ENCODE measurements at regions not wholly inside any gene's neighbourhood (a gene's known extent, or its start where the extent isn't known, plus 50 kb on each side); places are given as distances from the start of the nearest gene placed in this dataset.

- no peaks in the 10 kb centered on the region for H3K4me1 ChIP-seq (ENCODE audit: control insufficient read depth, insufficient read depth, low read length, poor library complexity, severe bottlenecking)
- H3K27ac ChIP-seq (ENCODE audit: insufficient read depth, low read length, poor library complexity, severe bottlenecking) = no peak overlapping the region
- H3K36me3 ChIP-seq (ENCODE audit: control insufficient read depth, insufficient read depth, low read length) = no peaks in the 10 kb centered on the region
- no peak overlapping the region for H3K4me3 ChIP-seq (ENCODE audit: insufficient read depth, low read depth, low read length, poor library complexity, severe bottlenecking)
- H3K27me3 ChIP-seq (replicated peaks; ENCODE audit: control insufficient read depth, insufficient read depth, low read length, poor library complexity, severe bottlenecking) = no peaks in the 10 kb centered on the region
- DNase-seq = no peak
- no peaks in the 10 kb centered on the region for H3K9me3 ChIP-seq (ENCODE audit: control insufficient read depth, low read length)
These were observed 279.6 kb upstream of the TMEM161B start for GRCh38 chr5:88548136-88548805.

DNA sequence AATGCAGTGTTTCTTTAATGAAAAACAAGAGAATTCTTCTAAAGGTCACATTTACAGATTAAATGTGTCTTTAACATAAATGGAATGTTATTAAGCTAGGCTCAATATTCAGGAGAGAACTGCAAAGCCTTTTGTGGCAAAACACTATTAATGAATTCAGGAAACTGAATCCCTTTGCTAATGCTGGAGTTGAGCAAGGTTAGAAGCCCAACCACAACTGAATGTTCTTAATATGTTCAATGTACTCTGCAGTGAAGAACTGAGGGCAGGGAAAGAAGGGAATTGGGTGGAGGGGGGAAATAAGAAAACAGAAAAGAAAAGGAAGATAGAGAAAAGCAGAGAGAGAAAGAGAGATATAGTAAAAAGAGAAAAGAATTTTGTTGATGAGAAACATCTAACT lies 276.7 kb upstream of the TMEM161B start:
- no peaks in the 10 kb centered on the region for H3K9me3 ChIP-seq (ENCODE audit: control insufficient read depth, low read length)

DNA sequence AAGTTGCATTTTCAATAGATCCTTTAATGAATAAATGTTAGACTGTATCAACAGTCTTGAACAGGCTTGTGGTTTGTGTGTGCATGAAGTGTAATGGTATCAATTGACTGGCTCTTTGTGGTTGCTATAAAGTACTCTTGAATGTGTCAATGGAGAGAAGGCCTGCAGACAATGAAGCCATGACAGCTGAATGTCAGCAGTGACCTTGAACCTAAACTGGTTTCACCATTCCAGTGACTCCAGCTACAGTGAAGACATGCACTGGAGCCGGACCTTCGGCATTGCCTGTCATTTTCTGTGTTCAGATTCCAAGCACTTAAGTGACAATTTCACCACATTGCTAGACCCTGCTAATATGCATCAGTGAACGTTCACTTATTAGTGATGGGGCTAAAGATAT lies 276.0 kb upstream of the TMEM161B start:
- Histone ChIP-seq H3K4me3 (ENCODE audit: insufficient read depth, low read depth, low read length, poor library complexity, severe bottlenecking) (no peak overlapping the region), H3K27ac (ENCODE audit: insufficient read depth, low read length, poor library complexity, severe bottlenecking) (no peak overlapping the region), H3K27me3 (replicated peaks; ENCODE audit: control insufficient read depth, insufficient read depth, low read length, poor library complexity, severe bottlenecking) (no peaks in the 10 kb centered on the region), H3K9me3 (ENCODE audit: control insufficient read depth, low read length) (no peaks in the 10 kb centered on the region), H3K36me3 (ENCODE audit: control insufficient read depth, insufficient read depth, low read length) (no peaks in the 10 kb centered on the region), H3K4me1 (ENCODE audit: control insufficient read depth, insufficient read depth, low read length, poor library complexity, severe bottlenecking) (no peaks in the 10 kb centered on the region)
- no peak for DNase-seq

More for the DNA sequence above, 276.7 kb upstream of the TMEM161B start:
- Histone ChIP-seq H3K27me3 (replicated peaks; ENCODE audit: control insufficient read depth, insufficient read depth, low read length, poor library complexity, severe bottlenecking) (no peaks in the 10 kb centered on the region), H3K36me3 (ENCODE audit: control insufficient read depth, insufficient read depth, low read length) (no peaks in the 10 kb centered on the region), H3K27ac (ENCODE audit: insufficient read depth, low read length, poor library complexity, severe bottlenecking) (no peak overlapping the region), H3K4me3 (ENCODE audit: insufficient read depth, low read depth, low read length, poor library complexity, severe bottlenecking) (no peak overlapping the region), H3K4me1 (ENCODE audit: control insufficient read depth, insufficient read depth, low read length, poor library complexity, severe bottlenecking) (no peaks in the 10 kb centered on the region)
- DNase-seq = no peak

DNA sequence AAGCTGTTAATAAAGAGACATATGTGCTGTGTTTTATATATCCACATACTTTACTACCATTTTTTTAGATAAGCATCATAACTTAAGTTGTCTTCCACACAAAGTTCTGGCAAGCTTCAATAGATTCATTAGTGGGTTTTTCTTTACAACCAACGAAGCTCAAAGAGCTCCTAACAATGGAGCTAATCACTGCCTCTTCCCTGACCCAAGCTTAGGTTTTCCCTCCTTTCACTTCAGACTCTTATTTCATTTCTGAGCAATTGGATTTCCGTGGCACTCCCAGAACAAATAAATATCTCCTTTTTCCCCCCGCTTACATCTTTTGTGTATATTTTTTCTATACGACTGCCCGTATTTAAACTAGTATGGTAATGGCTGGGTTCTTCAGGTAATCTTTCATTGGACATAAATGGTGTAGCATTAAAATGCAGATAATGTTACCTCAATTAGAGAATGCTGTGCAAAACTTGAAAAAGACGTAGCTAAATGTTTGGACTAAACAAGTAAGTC lies 275.5 kb upstream of the TMEM161B start:
- no peak overlapping the region for H3K4me3 ChIP-seq (ENCODE audit: insufficient read depth, low read depth, low read length, poor library complexity, severe bottlenecking)
- DNase-seq = no peak
- H3K27me3 ChIP-seq (replicated peaks; ENCODE audit: control insufficient read depth, insufficient read depth, low read length, poor library complexity, severe bottlenecking) = no peaks in the 10 kb centered on the region
- H3K36me3 ChIP-seq (ENCODE audit: control insufficient read depth, insufficient read depth, low read length) = no peaks in the 10 kb centered on the region
- H3K9me3 ChIP-seq (ENCODE audit: control insufficient read depth, low read length) = no peaks in the 10 kb centered on the region
- H3K4me1 ChIP-seq (ENCODE audit: control insufficient read depth, insufficient read depth, low read length, poor library complexity, severe bottlenecking) = no peaks in the 10 kb centered on the region
- H3K27ac ChIP-seq (ENCODE audit: insufficient read depth, low read length, poor library complexity, severe bottlenecking) = no peak overlapping the region

GRCh38 chr5:88542786-88543185 lies 274.1 kb upstream of the TMEM161B start:
- Histone ChIP-seq H3K4me1 (ENCODE audit: control insufficient read depth, insufficient read depth, low read length, poor library complexity, severe bottlenecking) (no peaks in the 10 kb centered on the region), H3K27ac (ENCODE audit: insufficient read depth, low read length, poor library complexity, severe bottlenecking) (no peak overlapping the region), H3K36me3 (ENCODE audit: control insufficient read depth, insufficient read depth, low read length) (no peaks in the 10 kb centered on the region), H3K9me3 (ENCODE audit: control insufficient read depth, low read length) (no peaks in the 10 kb centered on the region), H3K4me3 (ENCODE audit: insufficient read depth, low read depth, low read length, poor library complexity, severe bottlenecking) (no peak overlapping the region), H3K27me3 (replicated peaks; ENCODE audit: control insufficient read depth, insufficient read depth, low read length, poor library complexity, severe bottlenecking) (no peaks in the 10 kb centered on the region)
- DNase-seq = no peak

- H3K27me3 ChIP-seq (replicated peaks; ENCODE audit: control insufficient read depth, insufficient read depth, low read length, poor library complexity, severe bottlenecking) = no peaks in the 10 kb centered on the region
- no peaks in the 10 kb centered on the region for H3K36me3 ChIP-seq (ENCODE audit: control insufficient read depth, insufficient read depth, low read length)
- DNase-seq = no peak
- no peak overlapping the region for H3K27ac ChIP-seq (ENCODE audit: insufficient read depth, low read length, poor library complexity, severe bottlenecking)
- H3K9me3 ChIP-seq (ENCODE audit: control insufficient read depth, low read length) = no peaks in the 10 kb centered on the region
- H3K4me1 ChIP-seq (ENCODE audit: control insufficient read depth, insufficient read depth, low read length, poor library complexity, severe bottlenecking) = no peaks in the 10 kb centered on the region
- no peak overlapping the region for H3K4me3 ChIP-seq (ENCODE audit: insufficient read depth, low read depth, low read length, poor library complexity, severe bottlenecking)
These were observed 271.9 kb upstream of the TMEM161B start for GRCh38 chr5:88540471-88541115.

GRCh38 chr5:88539693-88540365 lies 271.2 kb upstream of the TMEM161B start:
- Histone ChIP-seq H3K27me3 (replicated peaks; ENCODE audit: control insufficient read depth, insufficient read depth, low read length, poor library complexity, severe bottlenecking) (no peaks in the 10 kb centered on the region), H3K27ac (ENCODE audit: insufficient read depth, low read length, poor library complexity, severe bottlenecking) (no peak overlapping the region), H3K9me3 (ENCODE audit: control insufficient read depth, low read length) (no peaks in the 10 kb centered on the region), H3K36me3 (ENCODE audit: control insufficient read depth, insufficient read depth, low read length) (no peaks in the 10 kb centered on the region), H3K4me3 (ENCODE audit: insufficient read depth, low read depth, low read length, poor library complexity, severe bottlenecking) (no peak overlapping the region), H3K4me1 (ENCODE audit: control insufficient read depth, insufficient read depth, low read length, poor library complexity, severe bottlenecking) (no peaks in the 10 kb centered on the region)
- DNase-seq = no peak

GRCh38 chr5:88539026-88539425 lies 270.4 kb upstream of the TMEM161B start:
- Histone ChIP-seq H3K4me3 (ENCODE audit: insufficient read depth, low read depth, low read length, poor library complexity, severe bottlenecking) (no peak overlapping the region), H3K9me3 (ENCODE audit: control insufficient read depth, low read length) (no peaks in the 10 kb centered on the region), H3K27ac (ENCODE audit: insufficient read depth, low read length, poor library complexity, severe bottlenecking) (no peak overlapping the region), H3K4me1 (ENCODE audit: control insufficient read depth, insufficient read depth, low read length, poor library complexity, severe bottlenecking) (no peaks in the 10 kb centered on the region), H3K27me3 (replicated peaks; ENCODE audit: control insufficient read depth, insufficient read depth, low read length, poor library complexity, severe bottlenecking) (no peaks in the 10 kb centered on the region), H3K36me3 (ENCODE audit: control insufficient read depth, insufficient read depth, low read length) (no peaks in the 10 kb centered on the region)
- DNase-seq = no peak

DNA sequence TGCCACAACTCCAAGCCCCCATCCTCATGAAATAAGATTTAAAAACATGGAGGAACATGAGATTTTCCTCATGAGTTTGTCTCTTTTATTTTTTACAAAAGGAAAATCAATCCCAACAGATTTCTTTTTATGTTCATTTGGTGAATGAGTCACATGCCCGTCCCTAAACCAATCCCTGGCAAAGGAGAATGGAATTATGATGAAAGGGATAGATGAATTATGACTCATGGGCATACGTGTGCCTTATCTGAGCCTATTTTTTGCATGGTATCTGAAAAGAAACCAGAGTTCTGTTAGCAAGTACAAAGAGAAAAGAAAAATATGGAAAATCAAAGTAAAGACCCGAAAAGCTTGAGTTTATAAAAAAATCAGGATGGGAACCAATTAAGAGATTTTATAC lies 267.5 kb upstream of the TMEM161B start:
- Histone ChIP-seq H3K4me3 (ENCODE audit: insufficient read depth, low read depth, low read length, poor library complexity, severe bottlenecking) (no peak overlapping the region), H3K27me3 (replicated peaks; ENCODE audit: control insufficient read depth, insufficient read depth, low read length, poor library complexity, severe bottlenecking) (no peaks in the 10 kb centered on the region), H3K36me3 (ENCODE audit: control insufficient read depth, insufficient read depth, low read length) (no peaks in the 10 kb centered on the region), H3K27ac (ENCODE audit: insufficient read depth, low read length, poor library complexity, severe bottlenecking) (no peak overlapping the region), H3K4me1 (ENCODE audit: control insufficient read depth, insufficient read depth, low read length, poor library complexity, severe bottlenecking) (no peaks in the 10 kb centered on the region), H3K9me3 (ENCODE audit: control insufficient read depth, low read length) (no peaks in the 10 kb centered on the region)
- no peak for DNase-seq

GRCh38 chr5:88524941-88525340 lies 256.3 kb upstream of the TMEM161B start:
- H3K36me3 ChIP-seq (ENCODE audit: control insufficient read depth, insufficient read depth, low read length) = no peaks in the 10 kb centered on the region
- H3K27ac ChIP-seq (ENCODE audit: insufficient read depth, low read length, poor library complexity, severe bottlenecking) = no peak overlapping the region
- no peaks in the 10 kb centered on the region for H3K27me3 ChIP-seq (replicated peaks; ENCODE audit: control insufficient read depth, insufficient read depth, low read length, poor library complexity, severe bottlenecking)
- DNase-seq = no peak
- no peaks in the 10 kb centered on the region for H3K4me1 ChIP-seq (ENCODE audit: control insufficient read depth, insufficient read depth, low read length, poor library complexity, severe bottlenecking)
- no peaks in the 10 kb centered on the region for H3K9me3 ChIP-seq (ENCODE audit: control insufficient read depth, low read length)
- no peak overlapping the region for H3K4me3 ChIP-seq (ENCODE audit: insufficient read depth, low read depth, low read length, poor library complexity, severe bottlenecking)

Measured in effector memory CD4-positive, alpha-beta T cell (primary cell).